Small intestine (tissue), 7 donors: ENCODE measurements at regions not wholly inside any gene's neighbourhood (a gene's known extent, or its start where the extent isn't known, plus 50 kb on each side); places are given as distances from the start of the nearest gene placed in this dataset.

ENCODE experiments used
- DNase-seq, 2 donors: peaks; one replicate each; pipeline versions ENCODE4 v3.0.0 to v3.0.0-alpha.2; 2013
- FAIRE-seq: peaks from 2 replicates; lab custom pipeline; 2012; peaks lifted over from hg19 to GRCh38; lab: Jason Lieb, UNC
- H3K27ac ChIP-seq, 3 donors: one replicate each; pipeline ENCODE4 v1.5.1; 2013; ENCODE audit warnings: low read length in 2 of 3, mild to moderate bottlenecking in 2 of 3, control low read depth in 1 of 3, inconsistent platforms in 1 of 3, low read depth in 1 of 3, moderate library complexity in 1 of 3
- H3K27me3 ChIP-seq, 3 donors: one replicate each; pipeline ENCODE4 v1.6.1; 2013; ENCODE audit warnings: low read length in 3 of 3, inconsistent platforms in 1 of 3; ENCODE audit not compliant: control insufficient read depth in 3 of 3, insufficient read depth in 3 of 3
- H3K36me3 ChIP-seq, 3 donors: one replicate each; pipeline ENCODE4 v1.6.1; 2013; ENCODE audit warnings: low read length in 3 of 3, inconsistent platforms in 1 of 3, low read depth in 1 of 3, mild to moderate bottlenecking in 1 of 3, moderate library complexity in 1 of 3; ENCODE audit not compliant: control insufficient read depth in 3 of 3, insufficient read depth in 2 of 3
- H3K4me1 ChIP-seq, 3 donors: one replicate each; pipeline ENCODE4 v1.6.1; 2013; ENCODE audit warnings: low read length in 2 of 3, inconsistent platforms in 1 of 3, low read depth in 1 of 3, mild to moderate bottlenecking in 1 of 3, moderate library complexity in 1 of 3; ENCODE audit not compliant: control insufficient read depth in 3 of 3, insufficient read depth in 2 of 3
- H3K4me3 ChIP-seq, 3 donors: one replicate each; pipeline ENCODE4 v1.5.1; 2013; ENCODE audit warnings: low read length in 3 of 3, control low read depth in 1 of 3, inconsistent platforms in 1 of 3, low read depth in 1 of 3, mild to moderate bottlenecking in 1 of 3, moderate library complexity in 1 of 3
- H3K9me3 ChIP-seq, 2 donors: one replicate each; pipeline ENCODE4 v1.6.1; 2013; ENCODE audit warnings: low read depth in 1 of 2, low read length in 1 of 2; ENCODE audit not compliant: control insufficient read depth in 2 of 2, insufficient read depth in 1 of 2
- WGBS, 3 donors: extraction: QIAGEN DNeasy Blood & Tissue Kit; methylation state at CpG; one replicate each; pipeline ENCODE4 v1.1.7; 2013; 5-methylcytosine and 5-hydroxymethylcytosine counted together
- donor health status: healthy with polysubstance abuse.
- donor health status: control.
- donor health status: control.
- donor health status: Bipolar disorder and iron deficiency.
- donor health status: healthy.

- no peak for FAIRE-seq
Measured at GRCh38 chr4:14023036-14023435, 395.5 kb upstream of the BOD1L1 start.

GRCh38 chr4:14023896-14024295, 396.4 kb upstream of the BOD1L1 start:
- DNase-seq (peak; percentile 59 to 80), FAIRE-seq (no peak)
- 62 to 87% (median 63%) methylated on average over 1 of the region's 1 CpG for WGBS, 3 donors
- no peaks in the 10 kb centered on the region for H3K27me3 ChIP-seq
- no peaks in the 10 kb centered on the region for H3K9me3 ChIP-seq
- peak overlapping the region in 1 of 3 donors; percentile 54 for H3K27ac ChIP-seq
- peaks cover 0 to 27% (median 7%) of the 10 kb centered on the region in 3 donors for H3K4me1 ChIP-seq
- H3K4me3 ChIP-seq = no peak overlapping the region
- no peaks in the 10 kb centered on the region for H3K36me3 ChIP-seq

More at GRCh38 chr4:14023036-14023435, 395.5 kb upstream of the BOD1L1 start:
- Histone ChIP-seq H3K36me3 (no peaks in the 10 kb centered on the region), H3K27me3 (no peaks in the 10 kb centered on the region), H3K4me1 (peaks cover 0 to 32% (median 7%) of the 10 kb centered on the region in 3 donors), H3K27ac (peak overlapping the region in 1 of 3 donors; percentile 54), H3K4me3 (no peak overlapping the region), H3K9me3 (no peaks in the 10 kb centered on the region)
- WGBS, 3 donors = 88 to 95% (median 92%) methylated on average over 3 of the region's 3 CpGs
- DNase-seq = no peak

- no peak overlapping the region for H3K27ac ChIP-seq
- no peaks in the 10 kb centered on the region for H3K36me3 ChIP-seq
- no peak overlapping the region for H3K4me3 ChIP-seq
- WGBS, 3 donors = 64 to 67% (median 64%) methylated on average over 5 of the region's 5 CpGs
- no peaks in the 10 kb centered on the region for H3K27me3 ChIP-seq
- DNase-seq = no peak
- H3K9me3 ChIP-seq = no peaks in the 10 kb centered on the region
- H3K4me1 ChIP-seq = peaks cover 0 to 26% (median 7%) of the 10 kb centered on the region in 3 donors
- no peak for FAIRE-seq
Measured at GRCh38 chr4:14025111-14025510, 397.6 kb upstream of the BOD1L1 start.

DNA sequence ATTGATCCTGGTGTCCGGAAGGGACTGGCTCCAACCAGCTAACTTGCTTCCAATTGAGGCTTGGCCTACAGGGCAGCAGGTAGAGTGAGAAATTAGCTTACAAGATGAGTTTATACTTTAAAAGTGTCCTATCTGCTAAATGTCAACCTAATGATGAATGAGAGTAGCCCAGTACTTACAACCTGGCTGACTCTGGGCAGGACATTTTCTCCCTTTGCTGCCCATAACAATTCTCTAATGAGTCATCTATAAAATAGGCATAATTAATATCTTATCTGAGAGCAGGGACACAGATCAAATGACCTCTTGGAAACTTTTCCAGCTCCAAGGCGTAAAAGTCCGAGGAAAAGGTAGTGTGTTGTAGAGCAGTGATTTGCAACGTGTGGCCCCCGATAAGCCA, 398.4 kb upstream of the BOD1L1 start:
- Histone ChIP-seq H3K9me3 (no peaks in the 10 kb centered on the region), H3K4me1 (peaks cover 0 to 26% (median 7%) of the 10 kb centered on the region in 3 donors), H3K36me3 (no peaks in the 10 kb centered on the region), H3K27me3 (no peaks in the 10 kb centered on the region), H3K27ac (peak overlapping the region in 1 of 3 donors; percentile 25), H3K4me3 (no peak overlapping the region)
- DNase-seq = peak; percentile 22 to 77
- no peak for FAIRE-seq
- whole genome bisulfite sequencing, 3 donors = 35 to 71% (median 61%) methylated on average over 5 of the region's 5 CpGs

- FAIRE-seq = no peak
- H3K4me3 ChIP-seq = no peak overlapping the region
- H3K27ac ChIP-seq = no peak overlapping the region
- peaks cover 0 to 18% (median 7%) of the 10 kb centered on the region in 3 donors for H3K4me1 ChIP-seq
- H3K36me3 ChIP-seq = no peaks in the 10 kb centered on the region
- no peaks in the 10 kb centered on the region for H3K9me3 ChIP-seq
- DNase-seq = no peak
- no peaks in the 10 kb centered on the region for H3K27me3 ChIP-seq
- WGBS, 3 donors = 81 to 89% (median 86%) methylated on average over 11 of the region's 11 CpGs
Measured at GRCh38 chr4:14028862-14029261, 401.3 kb upstream of the BOD1L1 start.

DNA sequence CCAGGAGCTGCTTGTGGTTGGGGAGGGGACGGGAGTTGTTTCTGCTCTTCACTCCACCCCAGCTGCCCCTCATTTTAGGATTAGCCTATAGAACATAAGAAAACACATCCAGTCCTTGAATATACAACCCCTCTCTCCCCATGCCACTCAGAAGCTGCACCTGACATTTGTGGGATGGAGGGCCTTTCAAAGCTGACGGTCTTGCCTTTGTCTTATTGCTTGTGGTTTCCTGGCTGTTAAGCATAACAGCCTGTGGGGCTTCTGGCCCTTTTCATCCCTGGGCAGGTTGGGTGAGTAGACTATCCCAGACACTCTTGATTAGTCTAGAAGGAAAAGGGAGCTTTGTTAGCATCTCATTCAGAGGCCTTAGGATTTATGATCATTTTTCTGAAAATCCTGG, 407.6 kb upstream of the BOD1L1 start:
- H3K27ac ChIP-seq = no peak overlapping the region
- H3K36me3 ChIP-seq = no peaks in the 10 kb centered on the region
- FAIRE-seq (no peak), DNase-seq (no peak)
- no peaks in the 10 kb centered on the region for H3K4me1 ChIP-seq
- no peak overlapping the region for H3K4me3 ChIP-seq
- H3K27me3 ChIP-seq = no peaks in the 10 kb centered on the region
- no peaks in the 10 kb centered on the region for H3K9me3 ChIP-seq
- 62 to 91% (median 72%) methylated on average over 2 of the region's 2 CpGs for WGBS, 3 donors

GRCh38 chr4:14043203-14043602, 415.7 kb upstream of the BOD1L1 start:
- no peak for DNase-seq
- H3K4me1 ChIP-seq = no peaks in the 10 kb centered on the region
- no peak overlapping the region for H3K4me3 ChIP-seq
- H3K9me3 ChIP-seq = no peaks in the 10 kb centered on the region
- no peak for FAIRE-seq
- H3K36me3 ChIP-seq = no peaks in the 10 kb centered on the region
- no peaks in the 10 kb centered on the region for H3K27me3 ChIP-seq
- no peak overlapping the region for H3K27ac ChIP-seq

GRCh38 chr4:14046642-14047041, 419.1 kb upstream of the BOD1L1 start:
- no peaks in the 10 kb centered on the region for H3K4me1 ChIP-seq
- no peaks in the 10 kb centered on the region for H3K9me3 ChIP-seq
- no peaks in the 10 kb centered on the region for H3K36me3 ChIP-seq
- H3K4me3 ChIP-seq = no peak overlapping the region
- no peak for DNase-seq
- no peak overlapping the region for H3K27ac ChIP-seq
- no peak for FAIRE-seq
- no peaks in the 10 kb centered on the region for H3K27me3 ChIP-seq

DNA sequence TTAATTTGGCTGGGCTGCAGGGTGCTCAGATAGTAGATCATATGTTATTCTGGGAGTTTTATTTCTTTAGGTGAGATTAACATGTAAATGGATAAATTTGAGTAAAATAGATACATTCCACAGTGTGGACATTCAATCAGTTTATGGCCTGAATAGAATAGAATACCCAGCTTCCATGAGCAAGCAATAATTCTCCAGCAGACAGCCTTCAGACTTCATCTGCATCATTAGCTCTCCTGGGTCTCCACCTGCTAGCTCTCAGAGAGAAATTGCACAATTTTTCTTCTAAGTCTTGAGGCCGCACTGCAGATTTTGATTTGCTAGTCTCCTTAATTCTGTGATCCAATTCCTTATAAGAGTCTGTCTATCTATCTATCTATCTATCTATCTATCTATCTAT, 420.3 kb upstream of the BOD1L1 start:
- Histone ChIP-seq H3K4me3 (no peak overlapping the region), H3K36me3 (no peaks in the 10 kb centered on the region), H3K27me3 (no peaks in the 10 kb centered on the region), H3K27ac (no peak overlapping the region), H3K9me3 (no peaks in the 10 kb centered on the region), H3K4me1 (no peaks in the 10 kb centered on the region)
- DNase-seq = no peak
- 90 to 94% (median 94%) methylated on average over 1 of the region's 1 CpG for WGBS, 3 donors
- FAIRE-seq = no peak
